Neural cell (in vitro differentiated cells): ENCODE measurements at regions not wholly inside any gene's neighbourhood (a gene's known extent, or its start where the extent isn't known, plus 50 kb on each side); places are given as distances from the start of the nearest gene placed in this dataset.

Experiments
- EP300 ChIP-seq: fragments of 450-650 bp; conservative IDR thresholded peaks from 2 replicates; pipeline ENCODE4 v1.6.1; 2014; ENCODE audit warnings: antibody characterized with exemption, mild to moderate bottlenecking, moderate library complexity; ENCODE audit not compliant: poor library complexity, severe bottlenecking
- SMC3 ChIP-seq: fragments of 450-650 bp; conservative IDR thresholded peaks from 2 replicates; pipeline ENCODE4 v1.6.1; 2014; ENCODE audit warnings: antibody characterized with exemption, mild to moderate bottlenecking, moderate library complexity; ENCODE audit not compliant: poor library complexity
- TF ChIP-seq, protein P1 (sequence below): fragments of 450-650 bp; IDR thresholded peaks from 2 replicates; pipeline ENCODE4 v1.5.1; 2014; ENCODE audit warnings: antibody characterized with exemption, mild to moderate bottlenecking, moderate library complexity; ENCODE audit not compliant: poor library complexity, severe bottlenecking
- TF ChIP-seq, protein P2 (sequence below): IDR thresholded peaks from 2 replicates; pipeline ENCODE4 v1.6.1; 2012; ENCODE audit warnings: borderline replicate concordance

DNA sequence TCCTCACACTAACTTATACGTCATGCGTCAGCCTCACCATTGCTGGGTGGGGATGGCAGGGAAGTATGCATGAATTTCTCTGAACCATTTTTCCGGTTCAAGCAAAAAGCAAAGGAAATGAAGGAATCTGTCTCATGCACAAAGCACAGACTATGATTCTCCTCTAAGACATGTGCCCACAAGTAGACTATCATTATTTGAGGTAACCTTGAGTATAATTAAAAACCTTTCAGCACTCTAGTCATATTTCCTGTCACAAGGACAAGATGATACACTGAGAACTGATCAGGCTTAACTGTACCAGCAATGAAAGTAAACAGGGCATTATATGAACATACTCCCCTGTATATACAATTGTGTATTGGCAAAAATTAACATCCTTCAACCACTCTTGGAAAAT is 56.7 kb upstream of the TSC22D2 start:
- TF ChIP-seq, protein P1, sequence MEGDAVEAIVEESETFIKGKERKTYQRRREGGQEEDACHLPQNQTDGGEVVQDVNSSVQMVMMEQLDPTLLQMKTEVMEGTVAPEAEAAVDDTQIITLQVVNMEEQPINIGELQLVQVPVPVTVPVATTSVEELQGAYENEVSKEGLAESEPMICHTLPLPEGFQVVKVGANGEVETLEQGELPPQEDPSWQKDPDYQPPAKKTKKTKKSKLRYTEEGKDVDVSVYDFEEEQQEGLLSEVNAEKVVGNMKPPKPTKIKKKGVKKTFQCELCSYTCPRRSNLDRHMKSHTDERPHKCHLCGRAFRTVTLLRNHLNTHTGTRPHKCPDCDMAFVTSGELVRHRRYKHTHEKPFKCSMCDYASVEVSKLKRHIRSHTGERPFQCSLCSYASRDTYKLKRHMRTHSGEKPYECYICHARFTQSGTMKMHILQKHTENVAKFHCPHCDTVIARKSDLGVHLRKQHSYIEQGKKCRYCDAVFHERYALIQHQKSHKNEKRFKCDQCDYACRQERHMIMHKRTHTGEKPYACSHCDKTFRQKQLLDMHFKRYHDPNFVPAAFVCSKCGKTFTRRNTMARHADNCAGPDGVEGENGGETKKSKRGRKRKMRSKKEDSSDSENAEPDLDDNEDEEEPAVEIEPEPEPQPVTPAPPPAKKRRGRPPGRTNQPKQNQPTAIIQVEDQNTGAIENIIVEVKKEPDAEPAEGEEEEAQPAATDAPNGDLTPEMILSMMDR: no peak
- TF ChIP-seq EP300: no peak
- TF ChIP-seq, protein P2, sequence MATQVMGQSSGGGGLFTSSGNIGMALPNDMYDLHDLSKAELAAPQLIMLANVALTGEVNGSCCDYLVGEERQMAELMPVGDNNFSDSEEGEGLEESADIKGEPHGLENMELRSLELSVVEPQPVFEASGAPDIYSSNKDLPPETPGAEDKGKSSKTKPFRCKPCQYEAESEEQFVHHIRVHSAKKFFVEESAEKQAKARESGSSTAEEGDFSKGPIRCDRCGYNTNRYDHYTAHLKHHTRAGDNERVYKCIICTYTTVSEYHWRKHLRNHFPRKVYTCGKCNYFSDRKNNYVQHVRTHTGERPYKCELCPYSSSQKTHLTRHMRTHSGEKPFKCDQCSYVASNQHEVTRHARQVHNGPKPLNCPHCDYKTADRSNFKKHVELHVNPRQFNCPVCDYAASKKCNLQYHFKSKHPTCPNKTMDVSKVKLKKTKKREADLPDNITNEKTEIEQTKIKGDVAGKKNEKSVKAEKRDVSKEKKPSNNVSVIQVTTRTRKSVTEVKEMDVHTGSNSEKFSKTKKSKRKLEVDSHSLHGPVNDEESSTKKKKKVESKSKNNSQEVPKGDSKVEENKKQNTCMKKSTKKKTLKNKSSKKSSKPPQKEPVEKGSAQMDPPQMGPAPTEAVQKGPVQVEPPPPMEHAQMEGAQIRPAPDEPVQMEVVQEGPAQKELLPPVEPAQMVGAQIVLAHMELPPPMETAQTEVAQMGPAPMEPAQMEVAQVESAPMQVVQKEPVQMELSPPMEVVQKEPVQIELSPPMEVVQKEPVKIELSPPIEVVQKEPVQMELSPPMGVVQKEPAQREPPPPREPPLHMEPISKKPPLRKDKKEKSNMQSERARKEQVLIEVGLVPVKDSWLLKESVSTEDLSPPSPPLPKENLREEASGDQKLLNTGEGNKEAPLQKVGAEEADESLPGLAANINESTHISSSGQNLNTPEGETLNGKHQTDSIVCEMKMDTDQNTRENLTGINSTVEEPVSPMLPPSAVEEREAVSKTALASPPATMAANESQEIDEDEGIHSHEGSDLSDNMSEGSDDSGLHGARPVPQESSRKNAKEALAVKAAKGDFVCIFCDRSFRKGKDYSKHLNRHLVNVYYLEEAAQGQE: no peak
- no peak for TF ChIP-seq SMC3
